Stromal cell of bone marrow (primary cell): ENCODE measurements at regions not wholly inside any gene's neighbourhood (a gene's known extent, or its start where the extent isn't known, plus 50 kb on each side); places are given as distances from the start of the nearest gene placed in this dataset.
"Not testable (repeated sequence)": the region's sequence is repeated elsewhere in the genome, so short reads cannot be mapped to it uniquely, and the experiment has no call there.

Experiments used
- DNase-seq: peaks from one replicate; pipeline ENCODE4 v3.0.0-alpha.2; 2012; ENCODE audit warnings: low read depth

DNA sequence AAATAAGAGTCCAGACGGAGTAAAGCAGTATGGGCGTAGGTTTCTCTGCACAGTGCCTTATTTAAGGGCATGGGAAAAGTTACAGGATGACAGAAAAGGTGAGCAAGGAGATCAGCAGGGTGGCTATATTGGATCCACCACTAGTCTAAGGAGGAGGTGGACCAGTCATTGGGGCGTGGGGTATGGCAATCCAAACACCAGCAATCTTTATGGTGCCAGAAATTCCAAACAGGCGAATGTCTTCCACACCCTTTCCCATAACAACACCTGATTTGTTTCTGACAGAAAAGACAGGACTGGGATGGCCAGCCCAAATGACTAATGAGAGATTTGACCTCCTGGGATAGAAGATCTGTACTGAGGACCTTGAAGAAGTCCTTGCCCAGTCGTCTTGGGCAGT is 181.8 kb upstream of the MBL2 start:
- no peak for DNase-seq

DNA sequence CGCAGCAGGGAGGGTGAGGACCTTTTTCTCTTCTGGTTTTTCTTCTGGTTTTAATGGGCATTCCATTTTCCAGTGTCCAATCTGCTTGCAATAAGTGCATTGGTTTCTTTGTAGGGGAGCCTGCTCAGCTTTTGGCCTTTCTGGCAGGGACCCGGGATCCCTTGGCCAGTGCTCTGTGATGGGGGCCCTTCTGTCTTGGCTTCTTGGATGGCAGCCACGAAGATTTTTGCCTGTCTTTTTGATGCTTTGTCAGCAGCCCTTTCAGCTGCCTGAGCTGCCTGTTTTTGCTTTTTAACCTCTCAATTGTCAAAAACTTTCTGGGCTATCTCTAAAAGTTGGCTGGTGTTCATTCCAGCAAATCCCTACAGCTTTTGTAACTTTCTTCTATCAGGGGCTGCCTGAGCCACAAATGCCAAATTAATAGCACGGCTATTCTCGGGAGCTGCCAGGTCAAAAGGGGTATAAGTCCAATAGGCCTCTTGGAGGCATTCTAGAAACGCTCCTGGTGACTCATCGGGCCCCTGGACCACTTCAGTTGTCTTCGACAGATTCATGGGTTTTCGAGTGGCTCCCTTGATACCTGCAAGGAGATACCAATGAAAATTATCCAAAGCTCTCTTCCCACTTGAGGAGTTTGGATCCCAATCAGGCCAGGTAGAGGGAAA is 179.9 kb upstream of the MBL2 start:
- DNase-seq, result no peak

DNA sequence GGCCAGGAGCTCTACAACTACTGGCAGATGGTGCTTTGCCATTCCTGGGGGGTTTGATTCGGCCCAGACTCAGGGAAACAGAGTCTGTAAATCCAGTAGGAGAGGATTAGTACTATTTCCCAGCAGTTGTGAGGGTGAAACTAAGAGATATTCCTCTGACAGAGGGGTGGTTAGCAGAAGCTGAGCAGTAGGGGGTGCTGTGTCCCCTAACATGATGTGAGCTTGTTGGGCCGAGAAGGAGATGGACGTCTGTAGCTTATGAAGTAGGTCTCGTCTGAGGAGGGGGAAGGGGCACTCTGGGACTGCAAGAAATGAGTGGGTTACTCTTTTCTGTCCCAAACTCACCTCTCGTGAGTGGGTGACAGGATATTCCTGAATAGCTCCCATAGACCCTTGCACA is 179.2 kb upstream of the MBL2 start:
- no peak for DNase-seq

DNA sequence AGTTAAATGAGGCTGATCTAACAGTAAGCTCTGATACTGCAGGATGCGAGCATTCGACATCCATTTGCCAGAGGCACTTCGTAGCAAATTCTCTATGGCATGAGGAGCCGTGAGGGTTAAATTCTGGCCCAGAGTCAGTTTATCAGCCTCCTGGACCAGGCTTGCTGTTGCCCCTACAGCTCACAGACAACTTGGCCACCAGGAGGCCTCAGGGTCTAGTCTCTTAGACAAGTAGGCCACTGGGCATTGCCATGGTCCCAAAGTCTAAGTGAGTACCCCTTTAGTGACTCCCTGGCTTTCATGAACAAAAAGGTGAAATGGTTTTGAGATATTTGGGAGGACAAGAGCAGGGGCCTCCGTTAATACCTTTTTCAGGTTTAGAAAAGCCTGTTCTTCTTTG is 178.0 kb upstream of the MBL2 start:
- DNase-seq, result no peak

DNA sequence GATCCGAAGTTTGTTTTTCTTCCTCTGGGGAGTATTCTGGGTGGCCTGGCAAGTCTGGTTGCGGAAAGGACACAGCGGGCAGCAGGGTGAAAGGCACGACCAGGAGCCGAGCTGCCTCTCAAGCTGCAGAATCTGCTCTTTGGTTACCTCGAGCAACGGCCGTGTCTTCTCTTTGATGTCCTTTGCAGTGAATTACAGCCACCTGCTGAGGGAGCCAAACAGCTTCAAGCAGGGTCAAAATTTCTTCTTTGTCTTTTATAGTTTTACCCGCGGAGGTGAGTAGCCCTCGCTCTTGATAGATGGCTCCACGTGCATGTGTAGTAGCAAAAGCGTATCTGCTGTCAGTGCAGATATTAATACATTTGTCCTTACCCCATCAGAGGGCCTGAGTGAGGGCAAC is 177.3 kb upstream of the MBL2 start:
- DNase-seq, result no peak

DNA sequence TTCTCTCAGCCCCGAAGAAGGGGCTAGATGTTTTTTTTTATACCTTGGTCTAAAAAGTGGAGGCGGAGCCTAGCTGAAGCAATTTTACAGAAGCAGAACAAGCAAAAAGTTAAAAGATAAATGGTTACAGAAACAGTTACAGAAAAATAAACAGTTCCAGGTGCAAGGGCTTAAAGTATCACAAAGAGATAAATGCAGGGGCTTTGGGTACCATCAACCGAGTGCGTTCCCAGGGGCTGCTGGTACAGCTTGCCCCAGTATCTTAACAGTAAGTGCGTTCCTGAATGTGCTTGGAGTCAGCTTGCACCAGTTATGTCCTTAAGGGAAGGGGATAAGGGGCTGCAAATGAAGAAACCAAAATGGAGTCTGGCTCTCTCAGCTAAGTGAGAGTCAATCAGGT is 173.9 kb upstream of the MBL2 start:
- no peak for DNase-seq

DNA sequence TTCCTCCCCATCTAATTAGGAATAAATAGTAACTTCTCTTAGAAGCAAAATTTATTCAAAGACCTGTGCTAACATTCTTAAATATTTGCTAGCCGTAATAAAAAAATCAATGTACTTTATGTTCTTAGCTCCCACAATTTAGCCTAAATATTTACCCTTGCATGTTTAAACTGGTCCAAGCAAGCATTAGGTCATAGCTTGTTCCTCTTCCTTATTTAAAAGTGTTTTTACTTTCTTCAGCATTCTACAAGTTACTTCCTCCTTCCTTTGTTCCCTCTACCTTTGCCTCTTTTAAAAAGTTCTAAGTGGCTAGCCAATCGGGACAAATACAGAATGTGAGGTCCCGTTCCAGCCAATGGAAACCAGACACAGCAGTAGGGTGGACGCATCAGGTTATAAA is 172.9 kb upstream of the MBL2 start:
- not testable (repeated sequence) for DNase-seq

DNA sequence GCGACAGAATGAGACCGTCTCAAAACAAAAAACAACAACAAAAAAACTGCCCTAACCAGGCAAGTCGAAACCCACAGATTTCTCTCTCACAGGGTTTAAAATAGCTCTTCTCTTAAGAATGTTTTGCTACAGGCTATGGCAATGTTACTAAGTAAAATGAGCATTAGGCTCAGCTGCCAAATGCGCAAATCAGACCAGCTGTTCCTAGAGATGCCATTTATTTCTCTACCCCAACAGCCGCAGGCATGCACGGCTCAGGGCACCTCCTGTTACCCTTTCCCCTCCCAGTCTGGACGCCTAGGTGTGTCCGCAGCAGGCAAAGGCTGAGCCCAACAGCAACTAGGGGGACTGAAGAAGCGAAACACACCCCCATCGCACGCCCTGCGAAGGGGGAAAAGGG is 168.3 kb upstream of the MBL2 start:
- no peak for DNase-seq

DNA sequence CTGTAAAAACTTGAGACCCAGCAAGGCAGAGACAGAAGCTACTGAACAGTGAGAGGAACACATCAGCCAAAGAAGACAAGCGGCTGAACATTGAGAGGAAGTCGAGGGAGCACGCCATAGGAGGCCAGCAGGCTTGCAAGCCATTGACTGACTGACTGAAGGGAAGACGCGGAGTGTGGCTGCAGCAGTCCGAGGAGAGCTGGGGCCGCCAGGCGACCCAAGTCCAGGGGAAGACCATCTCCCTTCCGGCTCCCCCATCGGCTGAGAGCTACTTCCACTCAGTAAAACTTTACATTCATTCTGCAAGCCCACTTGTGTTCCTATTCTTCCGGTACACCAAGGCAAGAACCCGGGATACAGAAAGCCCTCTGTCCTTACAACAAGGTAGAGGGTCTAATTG is 167.3 kb upstream of the MBL2 start:
- no peak for DNase-seq

DNA sequence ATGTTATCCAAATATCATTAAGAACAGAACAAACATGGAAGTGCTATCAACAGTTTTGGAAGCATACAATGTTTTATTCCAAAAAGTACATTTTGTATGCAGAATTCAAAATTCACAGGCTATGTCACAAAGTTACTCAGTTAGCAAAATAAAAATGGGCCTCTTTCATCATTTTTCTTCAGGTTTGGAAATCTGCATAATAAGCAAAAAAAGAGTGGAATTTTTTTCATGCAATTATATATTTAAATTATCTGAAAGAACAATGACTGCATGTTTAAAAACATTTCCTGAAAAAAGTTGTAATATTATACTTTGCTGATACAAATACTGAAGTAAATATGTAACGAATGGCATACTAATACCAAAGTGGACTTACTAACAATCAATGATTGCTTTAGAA is 161.2 kb upstream of the MBL2 start:
- DNase-seq, result no peak

DNA sequence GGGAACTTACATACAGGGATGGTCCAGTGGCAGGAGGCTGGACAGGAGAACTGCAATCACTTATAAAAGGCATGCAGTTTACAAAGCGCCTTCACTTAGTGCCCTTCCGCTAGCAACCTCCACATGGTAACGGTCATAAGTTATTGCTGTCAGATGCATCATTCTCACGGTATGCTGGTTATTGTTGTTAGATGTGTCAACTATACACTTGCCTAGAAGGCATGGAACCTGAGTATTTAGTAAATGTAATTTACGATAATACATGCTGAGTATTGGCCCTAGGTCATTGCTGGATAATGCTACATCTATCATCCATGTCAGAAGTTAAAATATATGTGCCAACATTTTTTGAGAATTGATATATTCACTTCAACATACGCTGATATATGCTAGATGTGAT is 155.1 kb upstream of the MBL2 start:
- DNase-seq, result no peak

DNA sequence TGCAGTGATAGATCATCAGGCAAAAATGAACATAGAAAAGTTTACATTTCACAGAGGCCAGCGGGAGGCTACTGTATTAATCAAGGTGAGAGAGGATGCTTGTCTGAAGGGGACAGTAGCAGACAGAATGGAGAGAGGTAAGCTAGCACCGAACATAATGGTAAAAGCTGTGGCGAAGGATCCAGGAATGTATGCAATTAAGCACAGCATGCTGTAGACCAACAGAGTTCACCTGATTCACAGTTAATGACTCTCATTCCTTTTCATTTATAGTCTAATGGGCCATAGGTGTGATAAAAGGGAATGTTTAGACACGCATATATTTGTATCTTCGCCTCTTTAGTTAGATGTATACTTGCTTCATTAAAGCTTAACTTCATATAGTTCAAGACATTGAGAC is 150.9 kb upstream of the MBL2 start:
- no peak for DNase-seq

DNA sequence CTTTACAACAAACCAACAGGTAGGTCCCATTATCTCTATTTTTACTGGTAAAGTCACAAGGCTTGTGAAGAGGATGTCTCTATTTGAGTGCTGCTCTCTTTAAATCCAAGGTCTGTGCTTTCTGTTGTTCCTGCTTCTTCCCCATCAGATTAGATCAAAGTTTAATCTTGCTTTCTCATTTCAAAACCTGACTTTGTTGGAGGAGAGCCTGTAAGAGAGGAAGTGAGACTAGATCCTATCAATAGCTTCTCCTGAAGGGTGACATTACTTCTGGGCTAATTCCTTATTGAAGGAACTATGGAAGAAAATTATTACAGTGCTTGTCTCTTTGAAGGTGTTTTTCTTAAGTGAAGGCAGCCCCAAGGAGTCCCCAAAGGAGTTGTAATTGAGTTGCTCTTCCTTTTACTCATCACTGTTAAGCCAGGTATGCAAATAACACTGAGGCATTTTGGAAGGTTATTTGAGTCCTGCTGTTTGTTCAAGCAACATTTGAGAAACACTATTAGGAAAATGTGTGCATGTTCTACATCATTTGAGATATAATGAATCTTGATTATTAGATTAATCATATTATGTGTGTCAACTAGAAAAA is 146.2 kb upstream of the MBL2 start:
- DNase-seq, result no peak

DNA sequence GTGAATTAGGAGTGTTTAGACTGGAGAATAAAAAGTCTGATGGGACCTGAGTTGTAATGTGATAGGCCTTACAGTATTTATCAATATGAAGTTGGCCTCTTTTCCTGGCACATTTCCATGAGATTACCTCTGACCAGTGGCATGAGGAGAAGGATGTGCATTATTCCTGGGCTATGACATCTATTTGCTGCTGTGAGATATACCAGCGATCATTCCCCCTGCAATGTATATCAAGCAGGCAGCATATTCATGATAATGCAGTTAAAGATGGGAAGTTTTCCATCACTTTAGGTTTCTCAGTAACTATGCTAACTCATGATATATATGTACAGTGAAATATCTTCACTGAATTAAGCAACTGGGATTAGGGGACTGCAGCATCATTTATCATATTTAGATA is 142.8 kb upstream of the MBL2 start:
- no peak for DNase-seq

DNA sequence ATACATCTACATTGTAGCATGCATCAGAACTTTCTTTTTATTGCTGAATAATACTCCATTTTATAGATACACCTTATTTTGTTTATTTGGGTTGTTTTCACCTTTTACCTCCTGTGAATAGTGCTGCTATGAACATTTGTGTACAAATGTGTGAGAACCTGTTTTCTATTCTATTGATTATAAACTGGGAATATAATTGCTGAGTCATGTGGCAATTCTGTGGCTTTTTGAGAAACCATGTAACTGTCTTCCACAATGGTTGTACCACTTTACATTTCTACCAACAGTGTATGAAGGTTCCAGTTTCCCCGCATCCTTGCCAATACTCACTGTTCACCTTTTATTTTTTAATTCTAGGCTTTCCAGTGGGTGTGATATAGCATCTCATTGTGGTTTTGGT is 138.6 kb upstream of the MBL2 start:
- no peak for DNase-seq

DNA sequence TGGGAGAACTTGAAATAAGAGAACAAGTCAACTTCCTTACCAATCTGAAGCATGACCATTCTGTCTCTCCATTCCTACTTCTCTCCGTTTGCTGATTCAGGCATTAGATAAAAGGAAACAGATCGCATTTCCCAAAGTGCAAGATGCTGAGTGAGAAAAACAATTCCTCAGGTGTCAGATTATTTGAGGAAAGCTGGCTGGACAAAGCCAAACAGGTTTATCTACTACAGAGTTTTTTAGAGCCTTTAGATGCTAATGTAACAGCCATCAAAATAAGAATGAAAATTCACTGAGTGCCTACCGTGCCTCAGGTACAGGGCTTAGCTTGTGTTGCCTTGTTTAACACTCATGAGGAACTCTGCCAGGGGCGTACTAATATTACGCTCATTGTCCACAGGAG is 135.9 kb upstream of the MBL2 start:
- no peak for DNase-seq

DNA sequence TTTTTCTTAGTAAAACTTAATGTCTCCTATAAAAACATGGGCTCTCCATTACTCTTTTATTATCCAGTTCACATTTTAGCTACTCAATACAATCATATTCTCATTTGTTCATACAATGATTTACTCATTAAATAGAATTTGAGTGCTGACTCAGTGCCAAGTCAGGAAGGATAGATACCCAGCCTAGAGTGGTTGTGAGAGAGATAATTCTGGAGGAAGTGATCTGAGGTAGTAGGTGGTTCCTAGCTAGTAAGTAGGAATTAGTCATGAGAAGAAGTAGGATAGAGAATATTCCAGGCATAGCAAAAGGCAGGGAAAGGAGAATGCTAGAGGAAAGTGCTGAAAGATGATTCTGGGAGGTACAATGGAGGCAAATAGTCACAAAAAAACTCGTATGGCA is 133.5 kb upstream of the MBL2 start:
- DNase-seq, result no peak

DNA sequence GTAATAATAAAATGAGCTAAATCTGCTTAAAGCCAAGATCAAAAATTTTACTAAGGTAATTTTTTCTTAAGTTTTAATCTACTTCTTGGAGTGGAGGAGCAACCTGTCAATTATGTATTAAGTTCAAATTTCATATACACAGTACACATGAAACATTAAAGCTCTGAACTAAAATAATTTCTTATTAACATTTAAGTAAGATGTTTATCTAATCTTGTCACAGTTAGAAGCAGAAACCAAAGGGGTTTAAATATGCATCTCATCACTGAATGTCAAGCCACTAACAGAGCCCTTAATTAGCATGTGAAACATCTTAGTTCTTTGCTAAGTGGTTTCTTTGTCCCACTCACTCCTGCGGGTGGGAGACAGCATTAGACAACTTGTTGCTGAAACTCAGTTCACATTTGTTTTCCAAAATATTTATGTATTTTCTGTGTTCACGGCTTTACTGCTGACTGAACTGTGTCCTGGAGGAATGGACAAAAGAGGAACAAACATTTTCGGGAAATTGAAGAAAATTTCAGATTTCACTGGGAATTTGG is 130.9 kb upstream of the MBL2 start:
- DNase-seq, result no peak

DNA sequence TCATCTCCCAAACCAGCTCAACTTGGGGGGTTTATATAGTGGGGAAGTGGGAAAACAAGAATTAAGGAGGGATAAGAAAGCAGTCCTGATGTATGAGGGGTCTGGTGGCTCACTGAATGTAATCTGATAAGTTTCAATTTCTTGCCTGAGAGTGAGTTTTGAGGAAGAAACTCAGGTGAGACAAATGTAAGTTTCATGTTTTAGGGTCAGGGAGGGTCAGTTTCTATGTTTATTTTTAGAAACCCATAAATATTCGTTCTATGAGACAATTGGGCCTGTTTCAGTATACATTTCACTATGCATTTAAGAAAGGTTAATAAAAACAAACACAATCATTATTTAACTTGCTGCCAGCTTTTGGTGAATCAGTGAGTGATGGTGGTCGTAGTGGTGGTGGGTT is 128.0 kb upstream of the MBL2 start:
- no peak for DNase-seq

DNA sequence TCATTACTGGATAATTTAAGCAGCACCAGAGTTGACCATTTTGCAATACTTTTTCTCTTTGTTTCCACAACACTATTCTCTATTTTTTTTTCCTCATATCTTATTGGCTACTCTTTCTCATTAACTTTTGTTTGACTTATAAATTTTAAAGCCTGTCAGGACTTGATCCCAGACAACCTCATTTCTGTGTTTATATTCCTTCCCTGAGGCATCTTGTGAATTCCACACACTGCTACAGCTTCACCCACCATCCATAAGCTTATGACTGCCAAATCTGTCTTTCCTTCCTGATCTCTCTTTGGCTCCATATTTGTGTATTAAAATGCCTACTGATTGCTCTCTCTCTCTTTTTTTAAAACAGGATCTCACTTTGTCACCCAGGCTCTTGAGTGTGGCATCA is 124.6 kb upstream of the MBL2 start:
- DNase-seq, result no peak

DNA sequence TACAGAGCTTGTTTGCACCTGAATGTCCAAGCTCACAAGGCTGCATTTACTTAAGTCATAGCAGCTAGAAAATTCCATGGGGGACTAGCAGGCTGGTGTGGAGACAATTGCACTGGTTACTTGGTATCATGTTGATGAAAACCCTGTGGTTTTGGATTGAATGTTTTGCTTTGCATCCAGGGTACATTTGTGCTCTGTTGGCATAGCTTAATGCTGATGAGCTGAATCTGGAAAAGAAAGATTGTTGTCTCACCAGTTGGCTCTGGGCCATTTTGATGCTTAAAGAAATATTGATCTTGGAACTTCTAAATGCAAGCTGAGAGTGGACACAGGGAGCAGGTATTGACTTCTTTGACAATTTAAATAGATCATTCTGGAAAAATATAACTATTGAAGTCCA is 122.5 kb upstream of the MBL2 start:
- no peak for DNase-seq

DNA sequence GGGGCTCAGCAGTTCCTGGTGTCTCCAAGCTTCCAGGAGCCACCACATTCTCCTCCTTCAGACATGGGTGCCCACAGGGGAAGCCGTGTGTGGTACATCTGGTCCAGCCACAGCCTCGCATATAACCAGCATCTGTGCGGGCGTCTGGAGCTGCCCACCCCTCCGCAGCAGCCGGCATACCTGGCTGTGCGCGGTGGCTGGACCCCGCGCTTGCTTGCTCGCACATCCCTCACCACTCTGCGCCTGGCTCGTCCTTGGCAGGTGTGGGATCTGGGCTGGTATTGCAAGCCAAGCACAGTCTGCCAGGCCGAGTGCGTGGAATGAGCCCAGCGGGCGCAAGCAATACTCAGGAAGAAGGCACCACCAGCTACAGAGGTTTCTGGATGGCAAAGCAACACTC is 117.7 kb upstream of the MBL2 start:
- no peak for DNase-seq

DNA sequence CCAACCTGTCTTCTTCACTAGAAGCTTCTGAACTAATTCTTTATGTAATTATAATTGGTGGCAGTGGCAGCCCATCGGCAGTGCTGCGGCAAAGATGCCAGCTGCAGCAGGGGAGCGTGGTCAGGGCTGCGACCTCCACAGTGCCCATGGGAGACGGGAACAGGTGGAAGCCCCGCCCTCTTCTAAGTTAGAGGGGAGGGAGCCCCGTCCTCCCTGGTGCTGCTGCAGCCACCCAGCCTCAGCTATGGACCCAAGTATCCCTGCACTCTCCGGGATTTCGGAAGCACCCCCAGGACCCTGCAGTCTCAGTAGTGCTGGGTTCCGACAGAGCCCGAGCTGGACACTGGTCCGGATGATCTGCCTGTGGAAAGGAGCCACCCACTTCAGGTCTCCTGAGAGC is 117.0 kb upstream of the MBL2 start:
- DNase-seq, result no peak
